ENCODE measurements at regions not wholly inside any gene's neighbourhood (a gene's known extent, or its start where the extent isn't known, plus 50 kb on each side); places are given as distances from the start of the nearest gene placed in this dataset.
A peak's percentile ranks its signal among the peaks of the same experiment; 100 is the strongest.

GRCh38 chr4:167897116-167897515 is 195.2 kb upstream of the ANXA10 start:
- Mint-ChIP-seq H3K4me3 (no peak overlapping the region), H3K9me3 (no peaks in the 10 kb centered on the region), H3K36me3 (no peaks in the 10 kb centered on the region), H3K27me3 (ENCODE audit: insufficient read depth, low read depth) (peaks cover 2% of the 10 kb centered on the region), H3K27ac (peak overlapping the region; percentile 50), H3K4me1 (peaks cover 15% of the 10 kb centered on the region)
- no peaks in the 10 kb centered on the region for H3K9me3 ChIP-seq (ENCODE audit: low read depth)
- H3K9ac ChIP-seq, result no peak overlapping the region
- no peaks in the 10 kb centered on the region for H3K27me3 ChIP-seq
- no peak for TF ChIP-seq EZH2 (IDR thresholded peaks at IDR 0.05)
- no peak for TF ChIP-seq CTCF (IDR thresholded peaks at IDR 0.05)
- no peak for TF ChIP-seq EZH2phosphoT487 (IDR thresholded peaks at IDR 0.05)
- no peak overlapping the region for H3K4me2 ChIP-seq
- peak overlapping the region; percentile 6 for H2AFZ ChIP-seq (replicated peaks)
- H3K4me3 ChIP-seq, result no peak overlapping the region
- peaks cover 9% of the 10 kb centered on the region for H3K4me1 ChIP-seq
- no peaks in the 10 kb centered on the region for H3K36me3 ChIP-seq
- H3K27ac ChIP-seq, result peak overlapping the region; percentile 70
- DNase-seq (ENCODE audit: low spot score), result peak; percentile 67
- H4K20me1 ChIP-seq (ENCODE audit: low read depth), result no peaks in the 10 kb centered on the region
- no peaks in the 10 kb centered on the region for H3F3A ChIP-seq (ENCODE audit: low read depth)
- no peaks in the 10 kb centered on the region for H3K79me2 ChIP-seq (ENCODE audit: low read depth)

- no peak overlapping the region for H3K4me2 ChIP-seq
These were observed 189.0 kb upstream of the ANXA10 start for GRCh38 chr4:167903291-167903721.

GRCh38 chr4:167906851-167907250 is 185.5 kb upstream of the ANXA10 start:
- no peak overlapping the region for H3K4me2 ChIP-seq
- H3K27ac ChIP-seq, result no peak overlapping the region
- no peaks in the 10 kb centered on the region for H3K36me3 ChIP-seq
- Mint-ChIP-seq H3K4me3 (no peak overlapping the region), H3K4me1 (peaks cover 3% of the 10 kb centered on the region), H3K27ac (no peak overlapping the region), H3K9me3 (no peaks in the 10 kb centered on the region), H3K36me3 (no peaks in the 10 kb centered on the region), H3K27me3 (ENCODE audit: insufficient read depth, low read depth) (no peaks in the 10 kb centered on the region)
- H3K79me2 ChIP-seq (ENCODE audit: low read depth), result no peaks in the 10 kb centered on the region
- no peaks in the 10 kb centered on the region for H3K4me1 ChIP-seq
- H3K9me3 ChIP-seq (ENCODE audit: low read depth), result no peaks in the 10 kb centered on the region
- no peak for DNase-seq (ENCODE audit: low spot score)
- no peak overlapping the region for H2AFZ ChIP-seq (replicated peaks)
- no peak for TF ChIP-seq CTCF (IDR thresholded peaks at IDR 0.05)
- no peak for TF ChIP-seq EZH2 (IDR thresholded peaks at IDR 0.05)
- no peak for TF ChIP-seq EZH2phosphoT487 (IDR thresholded peaks at IDR 0.05)
- H3K9ac ChIP-seq, result no peak overlapping the region
- no peaks in the 10 kb centered on the region for H4K20me1 ChIP-seq (ENCODE audit: low read depth)
- H3F3A ChIP-seq (ENCODE audit: low read depth), result no peaks in the 10 kb centered on the region
- no peak overlapping the region for H3K4me3 ChIP-seq
- no peaks in the 10 kb centered on the region for H3K27me3 ChIP-seq

More at GRCh38 chr4:167903291-167903721, 189.0 kb upstream of the ANXA10 start:
- no peak overlapping the region for H3K27ac ChIP-seq
- no peaks in the 10 kb centered on the region for H3F3A ChIP-seq (ENCODE audit: low read depth)
- no peak overlapping the region for H3K27ac Mint-ChIP-seq
- H3K4me3 ChIP-seq, result no peak overlapping the region
- H3K9me3 Mint-ChIP-seq, result no peaks in the 10 kb centered on the region
- no peaks in the 10 kb centered on the region for H3K4me1 Mint-ChIP-seq
- H3K36me3 ChIP-seq, result no peaks in the 10 kb centered on the region
- no peaks in the 10 kb centered on the region for H4K20me1 ChIP-seq (ENCODE audit: low read depth)
- H2AFZ ChIP-seq (replicated peaks), result peak overlapping the region; percentile 15
- H3K4me3 Mint-ChIP-seq, result no peak overlapping the region
- no peaks in the 10 kb centered on the region for H3K36me3 Mint-ChIP-seq
- DNase-seq (ENCODE audit: low spot score), result no peak
- no peaks in the 10 kb centered on the region for H3K27me3 ChIP-seq
- no peaks in the 10 kb centered on the region for H3K9me3 ChIP-seq (ENCODE audit: low read depth)
- no peaks in the 10 kb centered on the region for H3K79me2 ChIP-seq (ENCODE audit: low read depth)
- H3K4me1 ChIP-seq, result no peaks in the 10 kb centered on the region
- H3K9ac ChIP-seq, result no peak overlapping the region
- no peak for TF ChIP-seq CTCF (IDR thresholded peaks at IDR 0.05)
- TF ChIP-seq EZH2phosphoT487 (IDR thresholded peaks at IDR 0.05), result no peak
- TF ChIP-seq EZH2 (IDR thresholded peaks at IDR 0.05), result no peak
- H3K27me3 Mint-ChIP-seq (ENCODE audit: insufficient read depth, low read depth), result no peaks in the 10 kb centered on the region

All from neural progenitor cell (in vitro differentiated cells).